Muscle of arm (tissue), 1 donor: ENCODE measurements at regions not wholly inside any gene's neighbourhood (a gene's known extent, or its start where the extent isn't known, plus 50 kb on each side); places are given as distances from the start of the nearest gene placed in this dataset.
A peak's percentile ranks its signal among the peaks of the same experiment; 100 is the strongest.
"Not testable (repeated sequence)": the region's sequence is repeated elsewhere in the genome, so short reads cannot be mapped to it uniquely, and the experiment has no call there.

ENCODE experiments used
- DNase-seq: peaks from one replicate; pipeline ENCODE4 v3.0.0-alpha.2; 2013

DNA sequence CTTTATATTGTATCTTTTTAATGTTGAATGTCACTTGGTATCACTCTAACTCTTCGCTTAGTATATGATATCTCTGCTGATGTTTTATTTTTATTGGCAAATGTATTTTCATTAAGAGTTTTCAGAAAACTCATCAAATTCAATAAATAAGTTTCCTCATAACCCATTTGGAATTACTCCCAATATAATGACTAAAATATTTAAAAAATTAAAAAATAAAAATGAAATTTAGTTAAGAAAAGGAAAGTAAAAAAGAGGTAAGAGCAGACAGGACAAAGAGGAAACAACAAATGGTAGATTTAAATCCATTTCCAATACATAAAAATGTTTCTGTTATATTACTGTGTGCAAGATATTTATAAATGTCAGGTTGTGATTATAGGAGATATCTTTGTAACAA, 548.9 kb upstream of the SPRY2 start:
- DNase-seq, result no peak

DNA sequence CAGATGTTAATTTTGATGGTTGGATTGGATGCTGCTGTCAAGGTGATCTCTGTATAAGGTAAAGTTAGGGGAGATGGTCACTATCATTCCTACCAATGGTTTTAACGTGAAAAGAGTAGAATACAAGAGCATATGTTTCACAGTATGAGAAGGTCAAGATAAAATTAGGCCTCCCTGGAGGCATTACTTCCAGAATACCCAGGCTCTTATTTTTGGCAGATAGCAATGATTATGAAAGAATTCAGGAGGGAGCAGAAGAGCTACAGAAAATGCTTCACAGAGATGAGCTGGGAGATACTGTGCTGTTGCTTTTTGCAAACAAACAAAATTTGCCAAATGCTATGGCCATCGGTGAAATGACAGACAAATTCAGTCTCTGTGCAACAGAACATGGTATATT, 547.5 kb upstream of the SPRY2 start:
- no peak for DNase-seq

DNA sequence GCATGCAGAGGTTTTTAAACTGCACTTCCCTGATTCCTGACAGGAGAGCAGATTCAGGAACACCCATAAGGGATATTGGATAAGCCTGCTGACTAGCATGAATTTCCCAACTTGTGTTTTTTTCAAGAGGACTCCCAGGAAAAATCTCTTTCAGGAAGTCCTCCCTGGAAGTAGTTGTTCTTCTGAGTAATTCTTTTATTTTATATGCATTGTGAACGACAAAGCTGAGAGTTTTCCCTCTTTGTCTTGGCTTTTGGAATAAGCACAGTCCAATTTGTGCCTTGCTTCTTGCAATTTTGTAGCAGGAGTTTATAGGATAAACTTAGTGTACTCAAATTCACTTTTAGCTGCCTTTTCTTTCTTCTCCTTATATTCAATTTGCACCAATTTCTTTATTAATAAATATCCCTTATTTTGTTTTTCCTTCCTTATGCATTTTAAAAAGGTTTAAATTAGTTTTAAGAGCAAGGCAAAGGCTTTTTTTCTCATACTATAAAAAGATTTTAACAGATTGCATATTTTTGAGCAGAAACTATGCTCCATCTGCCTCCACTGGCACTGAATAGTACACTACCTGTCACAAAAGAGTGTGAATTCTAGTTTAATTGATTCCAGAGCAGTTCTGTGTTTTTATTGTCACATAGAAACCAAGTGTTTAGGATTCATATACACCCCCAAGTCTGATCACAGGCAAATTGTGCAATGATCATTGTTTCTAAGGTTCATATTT, 543.3 kb upstream of the SPRY2 start:
- DNase-seq, result no peak

DNA sequence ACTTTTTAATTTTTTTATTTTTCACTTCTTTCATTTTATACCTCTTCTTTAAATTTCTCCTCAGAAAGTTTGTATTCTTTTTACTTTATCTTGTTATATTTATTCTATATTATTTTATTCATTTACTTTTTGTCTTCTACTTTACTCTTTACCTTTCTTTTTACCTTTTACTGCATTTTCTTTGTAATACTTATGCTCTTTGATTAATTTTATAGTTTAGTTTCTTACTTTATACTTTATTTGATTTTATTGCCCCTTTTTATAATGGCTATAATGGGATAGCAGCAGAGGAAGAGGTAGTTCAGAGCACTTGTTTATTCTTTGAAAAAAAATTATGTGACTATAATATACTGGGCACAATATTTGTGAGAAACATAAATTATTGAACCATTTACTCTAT, 542.6 kb upstream of the SPRY2 start:
- no peak for DNase-seq

DNA sequence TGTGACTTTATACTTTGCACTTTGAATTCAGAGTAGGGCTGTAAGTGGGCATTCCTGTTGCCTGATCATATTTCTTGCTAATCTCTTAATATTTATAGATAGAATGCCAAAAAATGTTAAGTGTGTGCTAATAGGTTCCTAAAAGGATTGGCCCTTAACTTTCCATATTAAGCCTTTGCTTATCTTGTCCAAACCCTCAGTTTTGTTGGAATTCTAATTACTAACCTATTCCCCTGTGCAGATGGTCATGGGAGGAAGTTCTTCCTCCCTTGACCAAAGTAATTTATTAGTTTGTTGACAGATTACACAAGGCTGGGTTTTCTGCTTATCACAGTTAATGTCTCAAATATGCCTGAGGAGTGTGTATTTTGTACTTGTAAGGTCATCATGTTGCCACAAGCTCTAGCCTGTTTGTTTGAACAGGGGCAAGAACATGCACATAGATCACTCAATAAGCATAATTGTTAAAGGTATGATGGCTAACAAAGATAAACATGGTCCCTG, 541.1 kb upstream of the SPRY2 start:
- no peak for DNase-seq

DNA sequence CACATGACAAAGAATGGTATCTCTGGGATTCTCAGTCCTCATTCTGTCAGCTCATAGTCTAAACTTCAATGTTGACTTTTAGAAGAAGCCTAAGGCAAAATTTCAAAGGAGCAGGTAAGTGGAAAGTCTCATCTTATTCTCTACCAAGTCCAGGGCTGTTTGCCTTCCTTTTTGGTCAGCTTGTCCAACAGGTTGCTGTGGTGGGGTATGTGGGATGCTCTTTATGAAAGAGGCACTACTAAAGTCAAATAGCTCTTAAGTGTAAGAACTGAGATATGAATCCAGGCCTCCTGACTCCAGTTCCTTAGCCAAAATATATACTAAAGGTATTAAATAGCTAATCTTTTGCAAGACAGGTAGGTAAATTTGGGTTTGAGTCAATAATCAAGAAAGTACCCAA, 540.6 kb upstream of the SPRY2 start:
- no peak for DNase-seq

DNA sequence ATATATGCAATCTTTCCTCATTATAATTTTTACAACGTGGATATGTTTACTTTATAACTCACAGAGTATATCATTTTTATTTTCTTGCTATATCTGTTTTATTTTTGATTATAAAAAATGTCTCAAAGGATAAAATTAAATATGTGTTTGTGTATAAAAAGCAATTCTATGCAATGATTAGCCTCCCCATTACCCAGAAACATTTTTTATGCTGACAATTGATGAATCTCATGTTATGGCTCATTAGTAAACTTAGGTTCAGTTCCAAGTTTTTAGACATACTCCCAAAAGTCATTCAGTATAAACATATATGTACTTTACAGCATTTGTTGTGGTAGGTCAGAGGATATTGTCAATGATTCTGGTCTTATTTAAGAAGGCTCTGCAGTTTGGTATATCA, 540.1 kb upstream of the SPRY2 start:
- no peak for DNase-seq

DNA sequence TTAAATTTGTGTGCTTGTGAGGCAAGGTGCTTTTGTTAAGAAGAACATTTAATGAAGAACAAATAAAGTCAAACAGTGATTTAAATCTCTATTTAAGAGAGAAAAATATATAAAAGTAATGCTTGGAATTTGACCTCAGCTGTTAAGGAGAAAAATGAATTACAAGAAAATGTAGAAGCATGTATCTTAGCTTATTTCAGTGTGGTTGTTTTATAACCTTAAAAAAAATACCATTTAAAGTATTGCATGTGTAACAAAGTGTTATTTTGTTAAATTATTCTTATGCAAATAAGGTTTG, 537.0 kb upstream of the SPRY2 start:
- DNase-seq, result no peak

DNA sequence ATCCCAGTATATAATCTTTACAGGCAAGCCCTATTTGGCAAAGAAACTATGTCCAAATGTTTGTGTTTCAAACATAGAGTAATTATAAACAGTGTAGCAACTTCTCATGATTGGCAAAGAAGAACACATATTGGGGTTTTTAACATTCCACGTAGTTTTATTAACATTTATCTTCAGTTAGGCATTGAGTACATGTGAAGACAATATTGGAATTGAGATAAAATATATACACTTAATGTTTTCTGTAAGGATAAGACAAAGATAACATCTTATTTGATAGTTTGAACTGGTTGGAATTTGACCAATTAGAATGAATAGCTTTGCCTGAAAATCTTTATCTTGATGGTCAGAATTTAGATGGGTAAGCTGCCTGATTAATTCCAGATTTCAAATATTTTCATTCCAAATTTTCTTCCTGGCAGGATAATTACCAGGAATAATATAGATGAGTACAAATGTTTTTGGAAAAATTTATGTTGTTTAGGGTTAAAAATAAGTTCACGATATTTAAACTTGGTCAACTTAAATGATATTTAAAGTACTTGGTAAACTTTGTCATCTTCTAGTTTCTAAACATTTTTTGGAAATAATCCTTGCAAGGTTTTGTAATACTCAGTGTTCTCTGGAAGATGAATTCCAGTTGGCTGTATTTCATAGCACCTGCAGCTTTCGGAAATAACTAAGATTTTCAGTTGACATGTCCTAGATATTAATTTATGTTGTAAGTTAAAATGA, 536.5 kb upstream of the SPRY2 start:
- peak; percentile 70 for DNase-seq

DNA sequence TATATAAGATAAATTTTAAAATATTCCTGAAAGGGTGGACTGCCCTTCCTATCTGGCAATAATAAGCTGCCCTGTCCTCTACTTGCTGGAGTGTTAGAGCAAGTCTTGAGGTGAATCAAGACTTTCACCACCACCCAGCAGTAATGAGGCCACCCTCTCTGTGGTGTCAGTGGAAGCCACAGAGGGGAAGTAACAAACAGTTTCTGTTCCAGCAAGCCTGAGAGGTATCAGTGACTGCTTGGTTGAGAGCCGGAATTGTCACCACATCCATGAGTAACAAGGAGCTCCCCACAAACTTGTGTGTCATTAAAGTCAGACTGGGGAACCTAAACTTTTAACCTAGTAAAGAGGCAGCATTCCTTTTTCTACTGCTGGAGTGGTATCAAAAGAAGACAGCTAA, 532.7 kb upstream of the SPRY2 start:
- DNase-seq, result no peak

DNA sequence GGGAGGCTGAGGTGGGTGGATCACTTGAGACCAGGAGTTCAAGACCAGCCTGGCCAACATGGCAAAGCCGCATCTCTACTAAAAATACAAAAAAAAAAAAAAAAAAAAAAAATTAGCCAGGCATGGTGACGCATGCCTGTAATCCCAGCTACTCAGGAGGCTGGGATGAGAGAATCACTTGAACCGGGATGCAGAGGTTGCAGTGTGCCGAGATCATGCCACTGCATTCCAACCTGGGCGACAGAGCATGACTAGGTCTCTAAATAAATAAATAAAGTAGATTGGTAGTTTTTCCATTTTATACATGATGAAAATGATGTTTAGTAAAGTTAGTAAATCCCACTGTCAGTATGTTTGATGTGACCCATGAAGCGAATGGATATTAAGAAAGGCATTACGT, 531.0 kb upstream of the SPRY2 start:
- DNase-seq, result not testable (repeated sequence)

DNA sequence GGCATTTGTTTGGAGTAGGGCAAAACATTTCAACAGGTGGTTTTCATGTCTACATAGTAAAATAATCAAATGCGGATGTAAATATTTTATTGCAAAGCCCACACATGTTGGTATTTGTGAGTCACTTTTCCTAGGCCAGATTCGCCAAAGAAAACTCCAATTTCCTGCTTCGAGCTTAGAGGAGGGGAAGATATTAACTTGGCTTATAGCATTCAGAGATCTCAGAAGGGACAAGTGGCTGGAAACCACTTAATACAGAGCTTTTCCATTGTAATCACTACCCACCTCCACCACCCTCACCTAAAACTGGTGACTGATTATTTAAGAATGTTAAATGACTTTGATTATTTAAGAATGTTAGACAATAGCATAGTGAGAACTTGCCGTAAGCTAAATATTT, 530.6 kb upstream of the SPRY2 start:
- DNase-seq, result no peak

DNA sequence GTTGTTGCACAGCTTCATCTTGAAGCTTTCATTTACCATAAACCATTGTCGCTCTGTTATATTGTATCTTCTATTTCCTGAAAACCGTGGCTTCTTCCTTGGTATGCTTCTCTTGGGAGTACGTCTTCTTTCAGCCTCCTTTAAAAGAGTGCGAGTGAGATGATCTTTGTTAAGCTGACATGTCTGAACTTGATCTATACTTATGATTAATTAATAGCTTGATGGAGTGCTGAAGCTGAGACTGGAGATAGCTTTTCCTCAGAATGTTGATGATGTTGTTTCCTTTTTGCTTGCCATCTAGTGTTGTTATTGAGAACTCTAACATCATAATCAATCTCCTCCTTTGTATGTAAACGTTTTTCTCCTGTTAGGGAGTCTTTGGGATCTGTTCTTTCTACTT, 529.3 kb upstream of the SPRY2 start:
- DNase-seq, result no peak

DNA sequence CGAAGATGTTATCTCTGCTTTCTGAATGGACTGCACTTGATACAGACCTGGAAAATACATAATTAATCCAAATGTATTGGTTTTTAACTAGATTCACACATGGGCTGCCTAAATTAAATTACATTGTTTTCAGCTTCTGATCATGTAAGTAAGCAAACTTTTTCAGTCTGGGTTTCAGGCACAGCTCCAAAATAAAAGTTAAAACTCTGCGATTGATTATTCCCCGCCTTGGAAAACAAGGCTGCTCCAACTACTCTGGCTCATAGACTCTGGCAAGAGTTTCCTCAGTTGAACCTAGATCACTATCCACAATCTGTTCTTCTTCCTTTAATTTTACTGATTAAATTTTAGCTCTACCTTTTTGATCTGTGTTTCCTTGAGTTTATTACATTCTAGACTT, 526.0 kb upstream of the SPRY2 start:
- DNase-seq, result peak; percentile 47

DNA sequence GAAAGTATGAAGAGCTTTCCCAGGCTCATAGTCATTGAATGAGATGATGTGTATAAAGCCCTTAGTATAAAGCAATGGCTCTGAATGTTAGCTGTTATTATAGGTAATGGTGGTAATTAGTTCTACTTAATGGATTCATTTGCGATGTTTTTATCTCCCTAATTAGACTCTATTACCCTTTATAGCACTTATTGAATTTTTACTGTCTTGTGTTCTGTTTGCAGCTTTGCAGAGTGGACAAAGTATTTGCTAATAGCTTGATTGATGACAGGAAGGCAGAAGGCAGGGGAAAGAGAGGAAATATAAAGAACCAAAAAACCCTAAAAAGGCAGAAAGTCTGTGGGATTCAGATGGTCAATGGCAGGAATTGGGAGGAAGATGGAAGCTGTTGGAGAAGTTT, 524.4 kb upstream of the SPRY2 start:
- DNase-seq, result no peak

DNA sequence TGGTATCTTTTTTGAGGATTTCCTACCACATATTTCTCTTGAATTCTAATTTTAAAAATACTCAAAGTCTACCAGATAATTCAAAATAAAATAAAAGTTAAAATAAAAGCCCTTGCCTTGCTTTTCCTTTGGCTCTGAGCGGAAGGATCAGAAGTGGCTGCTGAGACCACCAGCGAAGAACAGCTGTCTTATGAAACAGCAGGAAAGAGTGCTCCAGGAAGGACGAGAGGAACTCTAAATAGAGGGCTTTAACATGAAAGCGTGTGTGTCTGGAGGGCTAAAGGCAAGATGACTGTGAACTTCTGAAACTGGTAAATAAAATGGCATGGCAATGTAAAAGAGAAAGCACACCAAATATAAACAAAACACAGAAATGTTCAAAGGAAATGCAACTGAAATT, 521.5 kb upstream of the SPRY2 start:
- no peak for DNase-seq

DNA sequence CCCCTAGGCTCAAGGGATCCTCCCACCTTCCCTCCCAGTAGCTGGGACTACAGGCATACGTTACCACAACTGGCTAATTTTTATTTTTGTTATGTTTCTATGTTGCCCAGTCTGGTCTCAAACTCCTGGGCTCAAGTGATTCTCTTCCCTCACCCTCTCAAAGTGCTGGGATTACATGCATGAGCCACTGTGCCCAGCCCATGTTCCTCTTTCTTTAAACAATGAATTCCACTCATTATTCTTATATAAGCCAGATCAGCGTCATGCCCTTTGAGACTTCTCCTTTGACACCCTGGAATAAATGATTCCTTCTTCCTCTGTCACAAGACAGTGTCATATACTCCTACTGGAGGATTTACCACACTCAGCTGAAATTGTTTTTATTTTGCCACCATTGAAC, 519.9 kb upstream of the SPRY2 start:
- no peak for DNase-seq

DNA sequence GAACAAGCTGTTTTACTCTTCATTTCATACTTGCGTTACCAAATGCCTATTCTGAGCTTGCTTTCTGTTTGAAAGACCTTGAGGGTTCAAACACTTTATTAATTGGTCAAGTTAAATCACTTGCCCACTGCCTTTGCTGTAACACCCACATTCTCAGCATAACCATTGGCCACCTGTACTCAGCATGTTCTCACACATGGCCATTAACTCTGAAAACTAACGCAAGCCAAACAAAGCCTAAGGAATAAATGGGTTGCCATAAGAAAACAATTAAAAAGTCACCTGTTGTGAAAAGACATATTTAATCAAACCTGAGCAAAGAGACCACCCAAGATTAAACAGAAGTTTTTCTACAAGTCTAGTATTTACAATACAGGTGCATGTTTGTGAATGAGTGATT, 517.2 kb upstream of the SPRY2 start:
- no peak for DNase-seq

DNA sequence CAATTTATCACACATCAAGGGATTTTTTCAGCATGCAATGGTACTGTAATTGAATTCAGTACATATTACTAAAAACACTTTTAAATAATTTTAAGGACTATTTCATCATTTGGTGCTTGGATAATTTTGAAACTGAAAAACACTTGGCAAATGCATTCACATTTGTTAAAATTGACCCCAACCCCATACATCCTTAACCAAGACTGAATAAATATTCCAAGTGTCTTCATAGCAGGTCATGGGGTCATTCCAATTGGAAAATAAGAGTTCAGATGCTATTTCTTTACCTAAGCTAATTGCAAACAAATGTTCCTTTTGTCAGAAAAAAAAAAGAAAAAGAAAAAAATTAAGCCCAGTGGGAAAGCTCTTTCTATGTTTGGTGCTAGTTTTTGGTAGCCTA, 516.4 kb upstream of the SPRY2 start:
- no peak for DNase-seq

DNA sequence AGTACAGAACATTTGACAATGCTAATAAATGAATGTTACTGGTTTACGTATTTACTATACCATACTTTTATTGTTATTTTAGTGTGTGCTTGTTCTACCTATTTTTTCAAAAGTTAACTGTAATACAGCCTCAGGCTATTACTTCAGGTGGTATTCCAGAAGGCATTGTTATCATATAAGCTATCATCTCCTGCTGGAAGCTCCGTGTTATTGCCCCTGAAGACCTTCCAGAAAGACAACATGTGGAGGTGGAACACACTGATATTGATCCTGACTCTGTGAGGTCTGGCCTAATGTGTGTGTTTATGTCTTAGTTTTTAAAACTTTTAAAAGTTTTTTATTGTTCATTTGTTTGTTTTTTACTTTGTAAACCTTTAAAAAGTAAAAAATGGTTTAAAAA, 509.8 kb upstream of the SPRY2 start:
- DNase-seq, result no peak

DNA sequence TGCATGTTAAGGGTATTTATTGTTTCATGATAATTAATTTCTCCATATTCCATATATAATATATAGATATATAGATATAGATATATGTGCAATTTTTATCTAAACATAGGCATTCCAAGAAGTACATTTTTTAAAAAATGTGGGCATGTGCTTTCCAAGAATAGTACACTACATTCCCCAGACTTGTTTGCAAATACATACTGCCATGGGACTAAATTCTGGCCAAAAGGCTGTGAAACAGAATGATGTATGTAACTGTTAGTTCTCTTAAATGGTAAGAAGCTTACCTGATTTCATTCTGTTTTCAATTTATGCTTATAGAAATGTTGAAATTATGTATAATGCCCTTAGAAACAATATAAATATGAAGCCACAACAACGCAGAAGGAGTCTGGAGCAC, 503.2 kb upstream of the SPRY2 start:
- DNase-seq, result no peak

DNA sequence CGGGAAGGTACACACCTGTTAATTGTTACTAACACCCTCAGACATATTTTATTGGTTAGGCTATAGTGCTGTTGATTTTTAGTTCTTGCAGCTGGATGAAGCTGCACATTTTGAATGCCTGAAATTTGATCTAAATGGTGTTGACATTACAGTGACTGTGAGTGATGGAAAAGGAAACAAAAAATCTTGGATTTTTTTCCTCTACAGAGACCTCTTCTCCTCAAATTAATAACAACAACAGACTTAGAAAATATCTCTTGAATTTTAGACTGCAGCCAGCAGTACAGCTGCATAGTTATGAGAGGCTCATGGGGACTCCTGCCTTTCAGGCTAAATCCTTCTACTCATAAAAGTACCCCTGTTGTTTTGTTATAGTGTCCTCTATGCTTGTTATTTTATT, 500.5 kb upstream of the SPRY2 start:
- peak; percentile 73 for DNase-seq

DNA sequence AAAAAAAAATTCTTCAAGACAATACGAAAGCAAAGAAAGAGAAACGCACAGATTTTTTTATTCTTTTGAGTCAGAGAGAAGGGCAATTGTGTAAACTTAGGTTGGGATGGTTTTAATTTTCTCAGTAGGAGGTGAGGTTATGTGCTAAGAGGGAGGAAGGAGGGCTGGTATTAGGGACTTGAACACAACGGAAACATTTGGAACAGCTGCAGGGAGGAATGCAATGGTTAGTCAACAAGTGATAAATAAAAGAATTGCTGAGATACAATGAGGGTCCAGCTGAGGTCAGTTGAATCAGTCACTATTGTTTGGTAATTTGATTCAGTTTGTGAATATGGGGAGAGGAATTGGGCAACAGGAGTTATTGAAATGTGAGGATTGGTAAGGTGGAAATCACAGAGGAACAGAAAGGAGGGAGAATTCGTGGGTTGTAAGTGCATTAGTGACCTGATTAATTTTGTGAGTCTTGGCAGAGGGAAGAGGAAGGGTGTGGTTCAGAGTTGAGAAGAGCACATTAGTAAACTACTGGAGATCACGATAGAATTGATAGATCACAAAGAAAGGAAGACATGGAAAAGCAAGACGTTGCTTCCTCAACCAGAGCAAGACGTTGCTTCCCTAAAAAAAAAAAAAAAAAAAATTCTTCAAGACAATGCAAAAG, 499.5 kb upstream of the SPRY2 start:
- peak; percentile 89 for DNase-seq
